MCF 10A (cell line): ENCODE measurements at regions not wholly inside any gene's neighbourhood (a gene's known extent, or its start where the extent isn't known, plus 50 kb on each side); places are given as distances from the start of the nearest gene placed in this dataset.

ENCODE experiments used
- BruUV-seq: library from RNA; stranded (reverse); fragments of 400-500 nt; replicated peaks from 2 replicates; lab custom pipeline; 2021; lab: Mats Ljungman, UMichigan
- CTCF ChIA-PET: fragments of 300-600 bp; sonication (Branson Sonifier 250); formaldehyde crosslinking; extraction: SDS; loops from one replicate; lab custom pipeline; 2021; ENCODE audit warnings: antibody characterized with exemption, inconsistent platforms; lab: Yijun Ruan, JAX
- POLR2A ChIA-PET: fragments of 300-600, 350-650 bp; sonication (Branson Sonifier 250); formaldehyde crosslinking; extraction: SDS; loops from one replicate; lab custom pipeline; 2020; ENCODE audit warnings: antibody characterized with exemption, inconsistent platforms; lab: Yijun Ruan, JAX
- DNase-seq: peaks from one replicate; pipeline ENCODE4 v3.0.0-alpha.2; 2018; ENCODE audit not compliant: unreplicated experiment
- H3K27ac Mint-ChIP-seq: one replicate; pipeline ENCODE4 v1.8.0; 2022; ENCODE audit warnings: mild to moderate bottlenecking, low read depth, mixed read lengths; ENCODE audit not compliant: unreplicated experiment
- H3K27me3 Mint-ChIP-seq: one replicate; pipeline ENCODE4 v1.8.0; 2022; ENCODE audit warnings: mixed read lengths; ENCODE audit not compliant: insufficient read depth, unreplicated experiment
- H3K36me3 Mint-ChIP-seq: one replicate; pipeline ENCODE4 v1.8.0; 2022; ENCODE audit warnings: mild to moderate bottlenecking, moderate library complexity, mixed read lengths; ENCODE audit not compliant: insufficient read depth, unreplicated experiment
- H3K4me1 Mint-ChIP-seq: one replicate; pipeline ENCODE4 v1.8.0; 2022; ENCODE audit warnings: mixed read lengths; ENCODE audit not compliant: insufficient read depth, unreplicated experiment
- H3K4me3 Mint-ChIP-seq: one replicate; pipeline ENCODE4 v1.8.0; 2022; ENCODE audit warnings: mild to moderate bottlenecking, moderate library complexity, mixed read lengths; ENCODE audit not compliant: unreplicated experiment
- H3K9me3 Mint-ChIP-seq: one replicate; pipeline ENCODE4 v1.8.0; 2022; ENCODE audit warnings: mixed read lengths; ENCODE audit not compliant: unreplicated experiment
- intact Hi-C: fragments of 100-400 bp; cut with micrococcal nuclease; formaldehyde crosslinking; loops from 2 replicates; pipeline ENCODE4 v1.14.1; 2022
- TF ChIP-seq, protein P1 (sequence below): fragments of 200-600 bp; IDR thresholded peaks from one replicate; pipeline ENCODE4 v1.8.0; 2022; ENCODE audit warnings: antibody characterized with exemption, mild to moderate bottlenecking; ENCODE audit not compliant: unreplicated experiment

DNA sequence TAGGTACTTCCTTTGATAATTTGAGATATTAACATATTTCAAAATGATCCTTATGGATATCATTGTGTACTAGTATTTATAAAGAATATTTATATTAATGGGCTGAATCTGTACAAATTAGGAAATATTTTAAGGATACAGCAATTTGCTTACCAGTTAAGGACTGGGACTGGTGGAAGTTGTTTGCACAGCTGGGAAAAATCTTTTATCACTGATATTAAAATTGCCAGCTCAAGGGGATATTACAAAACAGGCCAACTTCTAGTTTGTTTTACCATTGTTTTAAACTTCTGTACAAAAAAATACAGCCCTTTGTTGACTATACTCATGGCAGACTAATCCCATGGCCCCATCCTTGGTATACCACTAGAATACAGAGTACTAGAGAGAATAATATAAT is 133.2 kb upstream of the DDHD1 start:
- Mint-ChIP-seq H3K4me3 (no peak overlapping the region), H3K36me3 (no peaks in the 10 kb centered on the region), H3K4me1 (no peaks in the 10 kb centered on the region), H3K27me3 (no peaks in the 10 kb centered on the region), H3K27ac (no peak overlapping the region), H3K9me3 (no peaks in the 10 kb centered on the region)
- no TSS peak for BruUV-seq
- TF ChIP-seq, protein P1, sequence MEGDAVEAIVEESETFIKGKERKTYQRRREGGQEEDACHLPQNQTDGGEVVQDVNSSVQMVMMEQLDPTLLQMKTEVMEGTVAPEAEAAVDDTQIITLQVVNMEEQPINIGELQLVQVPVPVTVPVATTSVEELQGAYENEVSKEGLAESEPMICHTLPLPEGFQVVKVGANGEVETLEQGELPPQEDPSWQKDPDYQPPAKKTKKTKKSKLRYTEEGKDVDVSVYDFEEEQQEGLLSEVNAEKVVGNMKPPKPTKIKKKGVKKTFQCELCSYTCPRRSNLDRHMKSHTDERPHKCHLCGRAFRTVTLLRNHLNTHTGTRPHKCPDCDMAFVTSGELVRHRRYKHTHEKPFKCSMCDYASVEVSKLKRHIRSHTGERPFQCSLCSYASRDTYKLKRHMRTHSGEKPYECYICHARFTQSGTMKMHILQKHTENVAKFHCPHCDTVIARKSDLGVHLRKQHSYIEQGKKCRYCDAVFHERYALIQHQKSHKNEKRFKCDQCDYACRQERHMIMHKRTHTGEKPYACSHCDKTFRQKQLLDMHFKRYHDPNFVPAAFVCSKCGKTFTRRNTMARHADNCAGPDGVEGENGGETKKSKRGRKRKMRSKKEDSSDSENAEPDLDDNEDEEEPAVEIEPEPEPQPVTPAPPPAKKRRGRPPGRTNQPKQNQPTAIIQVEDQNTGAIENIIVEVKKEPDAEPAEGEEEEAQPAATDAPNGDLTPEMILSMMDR = no peak
- ChIA-PET CTCF (no interaction called here), POLR2A (no interaction called here)
- intact Hi-C loops = no loop called here
- no peak for DNase-seq

DNA sequence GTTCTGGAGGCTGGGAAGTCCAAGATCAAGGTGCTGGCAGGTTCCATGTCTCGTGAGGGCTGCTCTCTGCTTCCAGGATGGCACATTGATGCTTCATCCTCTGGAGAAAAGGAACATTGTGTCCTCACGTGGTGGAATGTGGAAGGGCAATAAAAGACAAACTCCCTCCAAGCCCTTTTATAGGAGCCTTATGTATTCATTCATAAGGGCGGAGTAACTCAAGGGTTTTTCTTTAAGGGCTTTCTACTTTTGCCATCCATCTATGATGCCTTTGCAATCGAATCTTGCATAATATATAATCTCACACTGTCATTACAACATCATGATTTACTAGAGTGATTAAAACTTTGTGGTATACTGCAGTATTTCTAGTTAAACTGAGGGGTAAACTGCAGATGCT is 132.7 kb upstream of the DDHD1 start:
- TF ChIP-seq, protein P1 = no peak
- ChIA-PET POLR2A (no interaction called here), CTCF (interaction anchor here (0.6 kb wide), 1 partner anchor 9 kb away, joined by 4 read pairs; no protein-coding TSS in a partner anchor)
- Mint-ChIP-seq H3K9me3 (no peaks in the 10 kb centered on the region), H3K36me3 (no peaks in the 10 kb centered on the region), H3K4me1 (no peaks in the 10 kb centered on the region), H3K27me3 (no peaks in the 10 kb centered on the region), H3K27ac (no peak overlapping the region), H3K4me3 (no peak overlapping the region)
- intact Hi-C loops = no loop called here
- BruUV-seq = no TSS peak
- peak; percentile 34 for DNase-seq

DNA sequence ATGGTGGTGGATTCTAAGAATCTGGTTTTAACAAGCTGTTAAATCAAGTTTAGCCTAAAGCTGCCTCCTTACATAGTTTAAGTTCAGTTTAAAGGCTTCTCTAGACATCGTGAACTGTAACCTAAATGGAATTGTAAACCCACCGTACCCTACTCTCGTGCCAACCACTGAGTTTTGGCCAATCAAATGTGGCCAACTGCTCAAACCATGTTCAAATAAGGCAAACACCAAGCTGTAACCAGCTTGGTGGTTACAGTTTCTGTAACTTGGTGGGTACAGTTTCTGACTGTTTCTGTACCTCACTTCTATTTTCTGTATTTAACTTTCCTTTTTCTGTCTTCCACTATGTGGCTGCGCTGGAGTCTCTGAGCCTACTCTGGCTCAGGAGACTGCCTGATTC is 131.9 kb upstream of the DDHD1 start:
- no peaks in the 10 kb centered on the region for H3K4me1 Mint-ChIP-seq
- CTCF ChIA-PET = interaction anchor here (0.6 to 1.8 kb wide), 6 partner anchors 8 to 1063 kb away, joined by 3 to 9 read pairs (median 3); partner anchors contain the start of gene GNPNAT1
- no peaks in the 10 kb centered on the region for H3K9me3 Mint-ChIP-seq
- BruUV-seq = no TSS peak
- H3K4me3 Mint-ChIP-seq = no peak overlapping the region
- POLR2A ChIA-PET = no interaction called here
- DNase-seq = no peak
- H3K27me3 Mint-ChIP-seq = no peaks in the 10 kb centered on the region
- intact Hi-C loops = no loop called here
- H3K27ac Mint-ChIP-seq = no peak overlapping the region
- TF ChIP-seq, protein P1 = no peak
- no peaks in the 10 kb centered on the region for H3K36me3 Mint-ChIP-seq

DNA sequence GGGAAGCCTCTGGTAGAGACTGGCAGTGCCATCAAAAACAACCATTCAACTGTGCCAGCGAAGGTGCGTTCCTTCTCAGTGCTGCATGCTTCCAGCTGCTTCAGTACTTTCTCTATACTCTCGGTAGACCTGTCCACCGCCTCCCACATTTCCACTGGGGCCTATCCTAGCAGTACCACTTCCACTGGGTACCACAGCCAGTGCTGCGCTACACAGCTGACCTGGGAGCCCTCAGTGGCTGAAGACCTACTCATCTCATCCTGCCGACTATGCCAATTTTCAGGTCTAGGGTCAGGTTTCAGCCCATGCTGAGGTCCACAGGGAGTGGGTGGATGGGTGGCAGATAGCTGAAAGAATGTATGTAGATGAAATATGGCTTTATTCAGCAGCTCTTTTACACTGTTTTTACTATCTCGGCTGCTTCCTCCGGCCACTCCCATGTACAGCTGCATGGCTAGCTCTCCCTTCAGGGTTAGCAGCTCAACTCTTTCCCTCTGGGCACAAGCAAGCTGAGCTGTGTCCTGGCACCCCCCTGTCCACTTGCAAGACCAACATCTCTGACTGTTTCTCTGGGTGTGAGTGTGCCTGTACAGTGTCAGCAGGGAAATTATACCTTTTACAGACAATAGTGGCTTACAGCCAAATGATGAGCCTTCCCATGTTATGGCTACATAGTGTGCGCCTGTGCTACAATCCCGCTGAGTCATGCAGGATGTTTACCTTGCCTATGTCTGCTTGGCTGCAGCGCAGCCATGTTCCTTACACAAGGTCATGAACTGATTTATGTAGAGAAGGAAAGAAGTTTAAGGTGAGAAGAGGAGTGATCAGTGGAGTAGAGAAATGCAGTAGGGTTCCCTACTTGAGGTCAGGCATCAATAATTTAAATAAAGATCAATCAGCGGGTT is 125.7 kb upstream of the DDHD1 start:
- TF ChIP-seq, protein P1 = no peak
- no peaks in the 10 kb centered on the region for H3K9me3 Mint-ChIP-seq
- ChIA-PET POLR2A (interaction anchor here (0.7 to 1.4 kb wide), 3 partner anchors 21 to 170 kb away, joined by 3 to 4 read pairs (median 4); no protein-coding TSS in a partner anchor), CTCF (interaction anchor here (0.7 to 2.8 kb wide), 4 partner anchors 17 to 49 kb away, joined by 3 to 13 read pairs (median 4); no protein-coding TSS in a partner anchor)
- H3K4me3 Mint-ChIP-seq = no peak overlapping the region
- H3K36me3 Mint-ChIP-seq = no peaks in the 10 kb centered on the region
- no TSS peak for BruUV-seq
- H3K27me3 Mint-ChIP-seq = no peaks in the 10 kb centered on the region
- peak overlapping the region; percentile 2 for H3K27ac Mint-ChIP-seq
- peak; percentile 88 for DNase-seq
- H3K4me1 Mint-ChIP-seq = peaks cover 11% of the 10 kb centered on the region
- intact Hi-C loops = loop anchor here (10.0 kb wide), 1 partner anchor 124 kb away; the partner anchor contains the start of gene DDHD1
